Loucy (cell line): ENCODE measurements at regions not wholly inside any gene's neighbourhood (a gene's known extent, or its start where the extent isn't known, plus 50 kb on each side); places are given as distances from the start of the nearest gene placed in this dataset.

Source experiments
- H2AFZ ChIP-seq: fragments of 200-600 bp; sonication (generic); 2 replicates; pipeline ENCODE4 v1.6.0; 2016; ENCODE audit warnings: antibody characterized with exemption, mild to moderate bottlenecking, low read length, moderate library complexity
- H3F3A ChIP-seq: fragments of 200-600 bp; 2 replicates; pipeline ENCODE4 v1.6.0; 2016; ENCODE audit warnings: antibody characterized with exemption, low read depth, mild to moderate bottlenecking
- H3K27me3 ChIP-seq: fragments of 200-600 bp; sonication (generic); 2 replicates; pipeline ENCODE4 v1.6.1; 2014; ENCODE audit warnings: low read length, mild to moderate bottlenecking; ENCODE audit not compliant: insufficient read depth, poor library complexity, severe bottlenecking
- H3K36me3 ChIP-seq: fragments of 200-600 bp; sonication (generic); 2 replicates; pipeline ENCODE4 v1.6.1; 2016; ENCODE audit warnings: low read length; ENCODE audit not compliant: insufficient read depth
- H3K4me1 ChIP-seq: fragments of 200-600 bp; sonication (generic); 2 replicates; pipeline ENCODE4 v1.5.1; 2014; ENCODE audit warnings: low read length, mild to moderate bottlenecking; ENCODE audit not compliant: insufficient read depth, poor library complexity, severe bottlenecking
- H3K4me2 ChIP-seq: fragments of 200-600 bp; sonication (generic); 2 replicates; pipeline ENCODE4 v1.6.0; 2014; ENCODE audit warnings: antibody characterized with exemption, low read length, low read depth, mild to moderate bottlenecking; ENCODE audit not compliant: poor library complexity, severe bottlenecking
- H3K4me3 ChIP-seq: fragments of 200-600 bp; sonication (generic); 2 replicates; pipeline ENCODE4 v1.5.1; 2014; ENCODE audit warnings: low read length, mild to moderate bottlenecking, mixed read lengths; ENCODE audit not compliant: poor library complexity, severe bottlenecking
- H3K79me2 ChIP-seq: fragments of 200-600 bp; sonication (generic); 2 replicates; pipeline ENCODE4 v1.6.1; 2014; ENCODE audit warnings: low read length; ENCODE audit not compliant: insufficient read depth
- H3K9ac ChIP-seq: fragments of 200-600 bp; sonication (generic); 2 replicates; pipeline ENCODE4 v1.6.0; 2014; ENCODE audit warnings: mild to moderate bottlenecking, low read depth, low read length, moderate library complexity; ENCODE audit not compliant: poor library complexity, severe bottlenecking
- H3K9me2 ChIP-seq: fragments of 200-600 bp; sonication (generic); replicated peaks from 2 replicates; pipeline ENCODE4 v1.6.1; 2016; ENCODE audit warnings: low read depth, low read length, mixed read lengths
- H3K9me3 ChIP-seq: fragments of 200-600 bp; sonication (generic); 2 replicates; pipeline ENCODE4 v1.6.1; 2014; ENCODE audit warnings: mild to moderate bottlenecking, antibody characterized with exemption, low read length, low read depth; ENCODE audit not compliant: insufficient read depth
- H4K20me1 ChIP-seq: fragments of 200-600 bp; sonication (generic); 2 replicates; pipeline ENCODE4 v1.6.0; 2014; ENCODE audit warnings: antibody characterized with exemption, low read length, mild to moderate bottlenecking; ENCODE audit not compliant: insufficient read depth, poor library complexity, severe bottlenecking
- EZH2phosphoT487 ChIP-seq: fragments of 200-600 bp; IDR thresholded peaks from 2 replicates; pipeline ENCODE4 v1.6.1; 2018; ENCODE audit warnings: antibody characterized with exemption, mild to moderate bottlenecking, moderate library complexity, borderline replicate concordance
- TF ChIP-seq, protein P1 (sequence below): fragments of 200-600 bp; sonication (generic); conservative IDR thresholded peaks from 2 replicates; pipeline ENCODE4 v1.5.1; 2014; ENCODE audit warnings: mild to moderate bottlenecking, antibody characterized with exemption, low read length

DNA sequence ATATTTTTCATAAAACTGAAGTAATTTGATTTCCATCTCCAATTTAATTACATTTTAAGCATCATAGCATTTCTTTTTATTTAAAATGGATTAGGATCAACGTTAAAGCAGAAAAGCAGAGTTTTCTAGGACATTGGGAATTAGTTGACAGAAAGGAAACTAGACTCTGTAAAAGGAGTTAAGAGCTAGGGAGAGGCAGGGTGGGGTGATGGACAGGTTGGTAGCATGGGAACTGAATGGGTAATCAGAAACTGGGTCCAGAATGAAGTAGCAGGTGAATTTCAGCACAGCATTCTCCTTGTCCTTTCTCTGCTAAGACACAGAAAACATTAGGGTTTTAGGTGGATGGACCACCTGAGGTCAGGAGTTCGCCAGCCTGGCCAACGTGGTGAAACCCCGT lies 97.6 kb downstream of the ANAPC4 start:
- Histone ChIP-seq H4K20me1 (no peaks in the 10 kb centered on the region), H3K9ac (no peak overlapping the region), H3K79me2 (no peaks in the 10 kb centered on the region), H2AFZ (no peak overlapping the region), H3K36me3 (no peaks in the 10 kb centered on the region), H3K4me2 (no peak overlapping the region), H3K4me1 (no peaks in the 10 kb centered on the region), H3F3A (no peaks in the 10 kb centered on the region), H3K9me2 (no peaks in the 10 kb centered on the region), H3K4me3 (no peak overlapping the region), H3K9me3 (no peaks in the 10 kb centered on the region), H3K27me3 (no peaks in the 10 kb centered on the region)
- TF ChIP-seq, protein P1, sequence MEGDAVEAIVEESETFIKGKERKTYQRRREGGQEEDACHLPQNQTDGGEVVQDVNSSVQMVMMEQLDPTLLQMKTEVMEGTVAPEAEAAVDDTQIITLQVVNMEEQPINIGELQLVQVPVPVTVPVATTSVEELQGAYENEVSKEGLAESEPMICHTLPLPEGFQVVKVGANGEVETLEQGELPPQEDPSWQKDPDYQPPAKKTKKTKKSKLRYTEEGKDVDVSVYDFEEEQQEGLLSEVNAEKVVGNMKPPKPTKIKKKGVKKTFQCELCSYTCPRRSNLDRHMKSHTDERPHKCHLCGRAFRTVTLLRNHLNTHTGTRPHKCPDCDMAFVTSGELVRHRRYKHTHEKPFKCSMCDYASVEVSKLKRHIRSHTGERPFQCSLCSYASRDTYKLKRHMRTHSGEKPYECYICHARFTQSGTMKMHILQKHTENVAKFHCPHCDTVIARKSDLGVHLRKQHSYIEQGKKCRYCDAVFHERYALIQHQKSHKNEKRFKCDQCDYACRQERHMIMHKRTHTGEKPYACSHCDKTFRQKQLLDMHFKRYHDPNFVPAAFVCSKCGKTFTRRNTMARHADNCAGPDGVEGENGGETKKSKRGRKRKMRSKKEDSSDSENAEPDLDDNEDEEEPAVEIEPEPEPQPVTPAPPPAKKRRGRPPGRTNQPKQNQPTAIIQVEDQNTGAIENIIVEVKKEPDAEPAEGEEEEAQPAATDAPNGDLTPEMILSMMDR = no peak
- no peak for TF ChIP-seq EZH2phosphoT487

DNA sequence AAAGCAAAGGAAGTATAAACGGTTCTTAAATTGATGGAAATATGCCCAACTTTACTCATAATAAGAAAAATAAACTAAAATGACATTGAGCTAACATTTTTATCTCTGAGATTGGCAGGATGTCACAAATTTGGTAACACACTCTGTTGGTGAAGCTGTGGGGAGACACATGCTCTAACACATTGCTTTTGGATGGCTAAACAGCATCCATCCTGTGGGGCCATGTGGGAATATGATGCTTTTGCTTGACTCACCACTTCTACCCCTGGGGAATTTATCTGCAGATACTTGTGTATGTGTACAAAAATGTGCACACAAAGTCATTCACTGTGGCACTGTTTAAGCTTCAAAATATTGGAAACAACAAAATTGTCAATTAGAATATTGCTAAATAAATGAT lies 100.2 kb downstream of the ANAPC4 start:
- no peaks in the 10 kb centered on the region for H3K79me2 ChIP-seq
- H3K4me3 ChIP-seq = no peak overlapping the region
- no peaks in the 10 kb centered on the region for H3K4me1 ChIP-seq
- no peaks in the 10 kb centered on the region for H3K36me3 ChIP-seq
- no peak overlapping the region for H2AFZ ChIP-seq
- H3F3A ChIP-seq = no peaks in the 10 kb centered on the region
- no peak for TF ChIP-seq EZH2phosphoT487
- TF ChIP-seq, protein P1 = no peak
- no peaks in the 10 kb centered on the region for H3K27me3 ChIP-seq
- H3K9me2 ChIP-seq = no peaks in the 10 kb centered on the region
- no peak overlapping the region for H3K4me2 ChIP-seq
- no peak overlapping the region for H3K9ac ChIP-seq
- H4K20me1 ChIP-seq = no peaks in the 10 kb centered on the region
- no peaks in the 10 kb centered on the region for H3K9me3 ChIP-seq

DNA sequence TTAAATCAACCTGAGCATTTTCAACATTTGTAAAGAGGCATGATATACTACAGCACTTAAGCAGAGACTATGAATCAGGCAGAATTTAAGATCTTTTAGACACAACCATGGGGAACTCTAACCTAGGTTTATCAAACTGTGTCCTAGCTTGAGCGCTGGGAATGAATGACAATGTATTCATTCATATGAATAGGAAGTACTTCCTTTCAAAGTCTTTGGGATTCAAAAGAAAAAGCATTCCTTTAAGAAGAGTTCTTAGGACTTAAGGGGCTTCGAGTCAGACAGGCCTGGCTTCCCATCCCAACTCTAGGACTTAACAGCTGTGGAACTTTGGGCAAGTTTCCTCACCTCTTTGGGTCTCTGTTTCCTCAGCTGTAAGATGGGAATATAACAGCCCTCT lies 104.6 kb downstream of the ANAPC4 start:
- H3F3A ChIP-seq = no peaks in the 10 kb centered on the region
- no peaks in the 10 kb centered on the region for H3K9me2 ChIP-seq
- no peaks in the 10 kb centered on the region for H3K4me1 ChIP-seq
- no peak overlapping the region for H2AFZ ChIP-seq
- H3K9me3 ChIP-seq = peaks cover 2% of the 10 kb centered on the region; the same call in 1 of the 2 replicates
- H3K4me3 ChIP-seq = no peak overlapping the region
- H3K9ac ChIP-seq = no peak overlapping the region
- no peaks in the 10 kb centered on the region for H3K36me3 ChIP-seq
- H4K20me1 ChIP-seq = no peaks in the 10 kb centered on the region
- no peaks in the 10 kb centered on the region for H3K79me2 ChIP-seq
- H3K4me2 ChIP-seq = no peak overlapping the region
- no peaks in the 10 kb centered on the region for H3K27me3 ChIP-seq
- no peak for TF ChIP-seq EZH2phosphoT487
- TF ChIP-seq, protein P1 = no peak
